Fibroblast of lung (primary cell): ENCODE measurements at regions not wholly inside any gene's neighbourhood (a gene's known extent, or its start where the extent isn't known, plus 50 kb on each side); places are given as distances from the start of the nearest gene placed in this dataset.

Experiments
- CTCF ChIP-seq, 2 donors: IDR thresholded peaks in 1 of 2; conservative IDR thresholded peaks in 1 of 2; 1 replicate in 1 of 2; 2 replicates in 1 of 2; pipeline ENCODE4 v1.5.1; 2011 to 2012; ENCODE audit warnings: low read length in 2 of 2, control low read depth in 1 of 2, inconsistent platforms in 1 of 2, low read depth in 1 of 2, mild to moderate bottlenecking in 1 of 2
- EZH2 ChIP-seq: IDR thresholded peaks from 2 replicates; pipeline ENCODE4 v1.5.1; 2012; ENCODE audit warnings: low read length, control low read depth, mild to moderate bottlenecking; ENCODE audit errors: missing control alignments

- TF ChIP-seq CTCF (conservative IDR thresholded peaks at IDR 0.05 in 1 of 2, IDR thresholded peaks at IDR 0.05 in 1 of 2; ENCODE audit: low read depth in 1 of 2, low read length in 2 of 2): no peak
- TF ChIP-seq EZH2: no peak
These were observed 629.9 kb downstream of the JRKL start for GRCh38 chr11:97019754-97020153.
